ENCODE measurements at regions not wholly inside any gene's neighbourhood (a gene's known extent, or its start where the extent isn't known, plus 50 kb on each side); places are given as distances from the start of the nearest gene placed in this dataset.

- no peak for TF ChIP-seq EZH2 (IDR thresholded peaks at IDR 0.05; ENCODE audit: insufficient read depth, poor library complexity, severe bottlenecking)
- no peak for TF ChIP-seq EZH2phosphoT487 (IDR thresholded peaks at IDR 0.05; ENCODE audit: insufficient read depth, low read depth)
These were observed 154.0 kb downstream of the SLC24A2 start for GRCh38 chr9:19634881-19635280.
